ENCODE measurements at regions not wholly inside any gene's neighbourhood (a gene's known extent, or its start where the extent isn't known, plus 50 kb on each side); places are given as distances from the start of the nearest gene placed in this dataset.
"Not testable (repeated sequence)": the region's sequence is repeated elsewhere in the genome, so short reads cannot be mapped to it uniquely, and the experiment has no call there.

DNA sequence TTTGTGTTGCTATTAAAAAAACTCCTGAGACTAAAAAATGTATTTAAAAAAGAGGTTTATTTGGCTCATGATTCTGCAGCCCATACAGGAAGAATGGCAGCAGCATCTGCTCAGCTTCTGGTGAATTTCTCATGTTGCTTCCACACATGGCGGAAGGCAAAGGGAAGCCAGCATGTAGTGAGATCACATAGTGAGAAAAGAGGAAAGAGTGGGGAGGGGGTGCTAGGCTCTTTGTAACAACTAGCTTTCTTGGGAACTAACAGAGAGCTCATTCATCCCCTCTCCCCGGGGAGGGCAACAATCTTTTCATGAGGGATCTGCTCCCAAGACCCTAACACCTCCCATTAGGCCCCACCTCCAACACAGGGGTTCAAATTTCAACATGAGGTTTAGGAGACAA, 87.6 kb upstream of the ZNF658 start:
- in situ Hi-C loops (cut with MboI; ENCODE audit: low sequenced_read_pairs in 4 of 4); ATAC-seq; H3K27me3 ChIP-seq; H3K9me3 ChIP-seq; H3K4me3 ChIP-seq; H3K27ac ChIP-seq; H3K4me1 ChIP-seq; intact Hi-C loops (cut with DNase I; ENCODE audit: low total_unique reads); DNase-seq; H3K36me3 ChIP-seq: not testable (repeated sequence)

- H3K4me3 ChIP-seq; ATAC-seq; in situ Hi-C loops (cut with MboI; ENCODE audit: low sequenced_read_pairs in 4 of 4); H3K27ac ChIP-seq; DNase-seq; H3K27me3 ChIP-seq; H3K4me1 ChIP-seq; H3K36me3 ChIP-seq; H3K9me3 ChIP-seq; intact Hi-C loops (cut with DNase I; ENCODE audit: low total_unique reads): not testable (repeated sequence)
Observed at GRCh38 chr9:66814038-66814437, 86.5 kb upstream of the ZNF658 start.

DNA sequence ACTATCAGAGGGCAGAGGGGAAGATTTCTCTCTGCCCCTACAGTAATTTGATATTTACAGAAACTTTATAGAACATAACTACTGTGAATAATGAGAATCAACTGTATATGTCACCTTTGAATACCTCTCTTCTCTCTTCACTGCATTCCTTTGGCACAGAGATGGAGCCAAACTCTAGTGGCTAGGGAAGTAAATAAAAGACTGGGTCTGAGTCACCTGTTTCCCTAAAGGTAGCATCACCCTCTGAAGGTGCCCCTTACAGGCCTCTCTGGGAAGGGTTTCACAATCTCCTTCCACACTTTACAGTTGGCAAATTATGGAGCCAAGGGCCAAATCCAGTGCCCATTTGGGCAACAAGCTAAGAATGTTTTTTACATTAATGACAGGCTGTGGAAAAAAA, 81.0 kb upstream of the ZNF658 start:
- H3K4me1 ChIP-seq; H3K36me3 ChIP-seq; H3K4me3 ChIP-seq; intact Hi-C loops (cut with DNase I; ENCODE audit: low total_unique reads); ATAC-seq; in situ Hi-C loops (cut with MboI; ENCODE audit: low sequenced_read_pairs in 4 of 4); H3K9me3 ChIP-seq; H3K27me3 ChIP-seq; H3K27ac ChIP-seq; DNase-seq: not testable (repeated sequence)

- ATAC-seq; H3K9me3 ChIP-seq; intact Hi-C loops (cut with DNase I; ENCODE audit: low total_unique reads); H3K36me3 ChIP-seq; H3K4me3 ChIP-seq; H3K27me3 ChIP-seq; in situ Hi-C loops (cut with MboI; ENCODE audit: low sequenced_read_pairs in 4 of 4); DNase-seq; H3K4me1 ChIP-seq; H3K27ac ChIP-seq: not testable (repeated sequence)
Observed at GRCh38 chr9:66820014-66820660, 80.4 kb upstream of the ZNF658 start.

- H3K4me1 ChIP-seq; in situ Hi-C loops (cut with MboI; ENCODE audit: low sequenced_read_pairs in 4 of 4); H3K27me3 ChIP-seq; DNase-seq; ATAC-seq; H3K36me3 ChIP-seq; H3K9me3 ChIP-seq; intact Hi-C loops (cut with DNase I; ENCODE audit: low total_unique reads); H3K27ac ChIP-seq; H3K4me3 ChIP-seq: not testable (repeated sequence)
Observed at GRCh38 chr9:66824169-66824568, 76.4 kb upstream of the ZNF658 start.

GRCh38 chr9:66829853-66830252, 70.7 kb upstream of the ZNF658 start:
- DNase-seq; H3K36me3 ChIP-seq; intact Hi-C loops (cut with DNase I; ENCODE audit: low total_unique reads); H3K4me3 ChIP-seq; in situ Hi-C loops (cut with MboI; ENCODE audit: low sequenced_read_pairs in 4 of 4); H3K27ac ChIP-seq; H3K4me1 ChIP-seq; ATAC-seq; H3K27me3 ChIP-seq; H3K9me3 ChIP-seq: not testable (repeated sequence)

DNA sequence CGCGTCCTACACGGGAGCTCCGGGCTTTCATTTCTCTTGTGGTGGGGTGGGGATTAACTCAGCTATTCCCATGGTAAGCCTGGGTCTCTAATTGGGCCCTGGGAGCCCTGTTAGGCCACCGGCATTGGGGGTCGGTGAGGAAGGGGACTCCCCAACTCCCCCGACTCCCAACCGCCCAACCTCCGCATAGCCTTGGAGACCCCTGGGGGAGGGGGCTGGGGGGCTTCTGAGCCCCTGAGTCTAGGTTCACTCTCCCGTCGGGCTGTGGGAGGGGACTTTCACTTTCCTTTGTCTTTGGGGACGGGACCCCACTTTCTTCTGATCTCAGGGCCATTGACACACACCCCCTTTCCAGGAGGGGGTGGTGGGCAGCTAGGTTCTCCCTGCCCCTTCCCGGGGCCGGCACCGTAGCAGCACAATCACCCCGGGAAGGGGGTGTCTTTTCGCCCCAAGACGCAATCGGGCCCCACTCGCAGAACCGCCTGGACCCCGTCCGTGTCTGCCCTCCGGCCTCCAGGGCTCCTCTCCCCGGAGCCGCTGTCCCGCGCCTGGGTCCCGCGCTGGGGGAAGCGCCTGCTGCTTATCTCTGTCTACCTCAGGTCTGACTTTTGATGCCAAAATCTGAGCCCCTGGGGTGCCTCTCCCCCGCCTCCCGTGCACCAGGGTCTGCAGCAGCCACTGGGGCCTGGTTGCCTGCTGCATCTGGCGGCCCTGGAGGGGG, 69.6 kb upstream of the ZNF658 start:
- H3K4me1 ChIP-seq; H3K27ac ChIP-seq; H3K9me3 ChIP-seq; in situ Hi-C loops (cut with MboI; ENCODE audit: low sequenced_read_pairs in 4 of 4); ATAC-seq; DNase-seq; H3K27me3 ChIP-seq; intact Hi-C loops (cut with DNase I; ENCODE audit: low total_unique reads); H3K4me3 ChIP-seq; H3K36me3 ChIP-seq: not testable (repeated sequence)

GRCh38 chr9:66832222-66832621, 68.3 kb upstream of the ZNF658 start:
- DNase-seq; H3K4me3 ChIP-seq; H3K27ac ChIP-seq; H3K4me1 ChIP-seq; intact Hi-C loops (cut with DNase I; ENCODE audit: low total_unique reads); in situ Hi-C loops (cut with MboI; ENCODE audit: low sequenced_read_pairs in 4 of 4); H3K9me3 ChIP-seq; H3K36me3 ChIP-seq; H3K27me3 ChIP-seq; ATAC-seq: not testable (repeated sequence)

DNA sequence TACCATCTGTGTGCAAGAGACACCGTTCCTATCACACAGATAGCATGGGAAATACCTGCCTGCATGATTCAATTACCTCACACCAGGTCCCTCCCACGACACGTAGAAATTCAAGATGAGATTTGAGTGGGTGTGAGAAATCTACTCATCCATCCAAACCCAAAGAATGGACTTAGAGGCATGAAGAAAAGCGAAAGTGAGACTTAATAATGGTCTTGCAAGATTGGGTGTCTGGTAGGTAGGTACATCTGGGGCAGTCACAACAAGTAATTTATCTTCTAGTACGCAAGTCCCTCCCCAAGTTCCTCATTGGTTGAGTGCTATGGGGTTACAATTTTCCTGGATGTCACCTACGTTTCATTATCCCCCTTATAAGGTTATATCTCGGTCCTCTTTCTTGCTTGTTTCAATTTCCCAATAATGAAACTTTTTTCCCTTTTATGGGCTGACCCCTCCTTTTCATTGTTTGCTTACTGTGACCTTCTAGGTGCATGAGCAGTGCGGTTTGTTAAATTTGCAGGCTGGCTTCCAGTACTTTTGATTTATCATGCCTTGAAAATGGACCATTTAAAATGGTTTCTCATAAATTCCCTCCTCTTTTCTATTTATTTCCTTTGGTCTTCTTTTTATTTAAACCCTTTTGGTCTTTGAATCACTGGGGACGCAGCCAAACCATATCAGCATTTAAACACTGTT, 63.1 kb upstream of the ZNF658 start:
- H3K4me1 ChIP-seq; in situ Hi-C loops (cut with MboI; ENCODE audit: low sequenced_read_pairs in 4 of 4); H3K27ac ChIP-seq; H3K9me3 ChIP-seq; intact Hi-C loops (cut with DNase I; ENCODE audit: low total_unique reads); H3K4me3 ChIP-seq; H3K36me3 ChIP-seq; DNase-seq; H3K27me3 ChIP-seq; ATAC-seq: not testable (repeated sequence)
